ENCODE measurements at regions not wholly inside any gene's neighbourhood (a gene's known extent, or its start where the extent isn't known, plus 50 kb on each side); places are given as distances from the start of the nearest gene placed in this dataset.

GRCh38 chr5:124663101-124663506 lies 83.3 kb downstream of the ZNF608 start:
- DNase-seq = no peak

GRCh38 chr5:124662181-124662781 lies 84.2 kb downstream of the ZNF608 start:
- DNase-seq = no peak

- DNase-seq = peak; percentile 47
These were observed 84.9 kb downstream of the ZNF608 start for GRCh38 chr5:124661317-124662141.

- DNase-seq = no peak
These were observed 86.0 kb downstream of the ZNF608 start for GRCh38 chr5:124660229-124661093.

GRCh38 chr5:124659798-124660197 lies 86.6 kb downstream of the ZNF608 start:
- no peak for DNase-seq

- DNase-seq = no peak
These were observed 87.4 kb downstream of the ZNF608 start for GRCh38 chr5:124658867-124659557.

- peak; percentile 93 for DNase-seq
These were observed 90.4 kb downstream of the ZNF608 start for GRCh38 chr5:124655921-124656511.

GRCh38 chr5:124655251-124655917 lies 91.1 kb downstream of the ZNF608 start:
- DNase-seq = no peak

- no peak for DNase-seq
These were observed 92.0 kb downstream of the ZNF608 start for GRCh38 chr5:124654418-124654817.

- DNase-seq = no peak
These were observed 92.8 kb downstream of the ZNF608 start for GRCh38 chr5:124653666-124654065.

GRCh38 chr5:124652892-124653441 lies 93.5 kb downstream of the ZNF608 start:
- DNase-seq = no peak

GRCh38 chr5:124652514-124652819 lies 94.0 kb downstream of the ZNF608 start:
- DNase-seq = no peak

- peak; percentile 90 for DNase-seq
These were observed 94.6 kb downstream of the ZNF608 start for GRCh38 chr5:124651663-124652513.

GRCh38 chr5:124650951-124651662 lies 95.3 kb downstream of the ZNF608 start:
- no peak for DNase-seq

GRCh38 chr5:124650147-124650561 lies 96.3 kb downstream of the ZNF608 start:
- DNase-seq = peak; percentile 65

- peak; percentile 82 for DNase-seq
These were observed 96.8 kb downstream of the ZNF608 start for GRCh38 chr5:124649491-124650146.

- peak; percentile 38 for DNase-seq
These were observed 97.5 kb downstream of the ZNF608 start for GRCh38 chr5:124648902-124649467.

- no peak for DNase-seq
These were observed 99.1 kb downstream of the ZNF608 start for GRCh38 chr5:124647352-124647751.

- no peak for DNase-seq
These were observed 101.0 kb downstream of the ZNF608 start for GRCh38 chr5:124645396-124645795.
